Head of caudate nucleus (tissue), 42 donors: ENCODE measurements at regions not wholly inside any gene's neighbourhood (a gene's known extent, or its start where the extent isn't known, plus 50 kb on each side); places are given as distances from the start of the nearest gene placed in this dataset.

Source experiments
- DNase-seq, 42 donors: peaks; one replicate each; pipeline versions ENCODE4 v3.0.0 to v3.0.0-alpha.2; 2020 to 2021; ENCODE audit warnings: mixed read lengths in 7 of 42
- intact Hi-C: fragments of 100-400 bp; cut with DNase I; formaldehyde crosslinking; loops from one replicate; pipeline ENCODE4 v1.15.0; 2022

DNA sequence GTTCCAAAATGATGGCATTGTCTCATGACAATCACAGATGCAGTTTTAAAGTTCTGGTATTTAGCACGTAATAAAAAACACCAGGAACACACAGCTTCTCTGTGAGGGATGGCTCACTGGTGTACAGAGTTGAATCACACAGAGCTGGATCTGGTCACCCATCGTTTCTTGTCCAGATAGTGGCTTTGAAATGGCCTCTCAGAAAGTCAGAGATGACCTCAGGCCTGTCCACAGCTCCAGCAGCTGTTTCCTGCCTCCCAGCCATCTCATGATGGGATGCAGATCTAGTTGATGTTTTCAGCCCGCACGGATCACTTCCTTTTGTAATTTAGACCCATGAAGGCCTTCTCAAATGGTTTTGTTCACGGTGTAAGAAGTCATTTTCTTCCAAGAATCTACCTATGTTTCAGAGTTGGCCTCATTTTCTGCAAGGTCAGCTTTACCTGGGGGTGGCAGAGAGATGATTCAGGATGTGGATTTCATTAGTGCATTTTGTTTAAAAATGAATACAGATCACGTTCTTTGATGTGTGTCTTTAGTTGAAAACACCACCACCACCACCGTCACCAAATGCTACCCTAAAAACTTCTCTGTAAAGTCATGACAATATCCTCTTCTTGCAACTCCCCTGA lies 166.2 kb downstream of the SNX10 start:
- DNase-seq, result no peak
- intact Hi-C loops, result no loop called here

DNA sequence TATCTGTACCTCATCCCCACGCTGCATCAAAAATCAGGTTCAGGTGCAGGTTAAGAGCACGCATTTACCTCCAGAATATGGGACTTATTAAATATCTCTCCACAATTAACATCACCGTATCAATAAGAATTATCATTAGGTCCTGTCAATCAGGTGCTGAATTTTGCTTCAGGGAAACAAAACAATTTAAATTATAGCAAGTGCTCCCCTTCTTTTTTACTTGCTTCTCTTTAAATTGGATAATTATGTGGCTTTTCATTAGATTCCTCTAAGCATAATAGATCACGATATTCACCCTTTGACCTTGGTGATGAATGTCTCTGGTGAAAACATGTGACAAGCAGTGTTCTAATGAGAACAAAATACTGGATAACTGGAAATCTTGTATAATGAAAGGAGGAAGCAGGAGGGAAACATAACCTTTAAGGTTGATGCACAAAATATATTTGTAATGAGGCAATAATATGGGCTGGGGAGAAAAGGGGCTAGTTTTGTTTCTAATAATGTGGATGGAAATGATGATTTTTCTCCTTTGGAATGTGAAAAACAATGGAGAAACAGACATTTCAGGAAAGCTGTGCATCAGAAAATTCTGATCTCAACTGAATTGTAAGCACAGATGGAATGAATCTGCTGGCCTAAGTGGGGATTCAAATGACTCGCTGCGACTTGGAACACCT lies 166.9 kb downstream of the SNX10 start:
- intact Hi-C loops, result no loop called here
- DNase-seq, result peak in 2 of 42 donors; percentile 11 to 25

GRCh38 chr7:26459540-26460193 lies 168.0 kb downstream of the SNX10 start:
- DNase-seq, result no peak
- intact Hi-C loops, result no loop called here

GRCh38 chr7:26460351-26461085 lies 168.9 kb downstream of the SNX10 start:
- no peak for DNase-seq
- intact Hi-C loops, result no loop called here

DNA sequence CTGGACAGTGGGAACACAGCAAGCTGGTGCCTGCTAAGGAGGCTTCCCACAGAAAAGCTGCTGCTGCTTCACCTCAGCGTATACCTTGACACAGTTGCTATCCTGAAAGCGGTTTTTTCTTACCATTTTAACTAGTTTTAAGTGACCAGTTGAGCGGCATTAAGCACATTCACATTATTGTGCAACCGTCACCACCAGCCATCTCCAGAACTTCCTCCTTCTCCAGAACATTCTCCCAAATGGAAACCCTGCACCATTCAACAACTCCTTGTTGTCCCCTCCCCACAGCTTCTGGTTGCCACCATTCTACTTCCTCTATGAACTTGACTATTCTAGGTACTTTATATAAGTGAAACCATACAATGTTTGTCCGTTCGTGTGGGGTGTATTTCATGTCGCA lies 169.9 kb downstream of the SNX10 start:
- intact Hi-C loops, result no loop called here
- no peak for DNase-seq

DNA sequence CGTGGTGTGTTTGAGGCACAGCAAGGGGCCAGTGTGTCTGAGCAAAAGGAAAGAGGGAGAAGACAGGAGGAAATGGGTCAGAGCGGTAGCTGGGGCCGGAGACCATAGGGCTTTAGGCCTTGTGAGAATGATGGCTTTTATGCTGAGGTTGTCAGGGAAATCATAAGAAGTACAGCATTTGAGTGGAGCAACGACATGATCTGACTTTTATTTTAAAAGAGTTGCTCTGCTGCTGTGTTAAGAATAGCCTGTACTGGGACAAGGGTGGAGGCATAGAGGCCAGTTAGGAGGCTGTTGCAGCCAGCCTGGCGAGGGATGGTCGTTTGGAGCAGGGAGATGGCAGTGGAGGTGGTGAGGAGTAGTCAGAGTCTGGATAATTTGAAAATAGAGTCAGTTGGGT lies 174.3 kb downstream of the SNX10 start:
- DNase-seq, result no peak
- intact Hi-C loops, result no loop called here

DNA sequence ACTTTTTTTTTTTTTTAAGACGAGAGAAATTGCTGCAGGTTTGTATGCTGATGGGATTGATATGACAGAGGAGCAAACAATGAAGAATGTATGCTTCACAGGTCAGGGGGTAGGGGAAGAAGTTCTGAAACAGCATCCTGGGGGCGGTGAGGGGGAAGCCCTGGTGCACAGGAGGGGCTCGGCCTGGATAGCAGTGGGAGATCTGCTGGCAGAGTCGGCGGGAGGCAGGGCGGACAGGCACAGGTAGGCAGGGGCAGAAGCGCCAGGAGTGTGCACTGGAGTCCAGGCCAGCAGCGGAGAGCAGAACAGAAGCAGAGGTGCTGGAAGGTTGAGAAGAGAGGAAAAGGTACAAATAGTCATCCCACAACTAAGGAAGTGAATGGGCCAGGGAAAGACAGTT lies 175.4 kb downstream of the SNX10 start:
- DNase-seq, result no peak
- intact Hi-C loops, result no loop called here

GRCh38 chr7:26467541-26467940 lies 175.9 kb downstream of the SNX10 start:
- no peak for DNase-seq
- intact Hi-C loops, result no loop called here

- DNase-seq, result no peak
- intact Hi-C loops, result no loop called here
These were observed 177.0 kb downstream of the SNX10 start for GRCh38 chr7:26468625-26469024.

DNA sequence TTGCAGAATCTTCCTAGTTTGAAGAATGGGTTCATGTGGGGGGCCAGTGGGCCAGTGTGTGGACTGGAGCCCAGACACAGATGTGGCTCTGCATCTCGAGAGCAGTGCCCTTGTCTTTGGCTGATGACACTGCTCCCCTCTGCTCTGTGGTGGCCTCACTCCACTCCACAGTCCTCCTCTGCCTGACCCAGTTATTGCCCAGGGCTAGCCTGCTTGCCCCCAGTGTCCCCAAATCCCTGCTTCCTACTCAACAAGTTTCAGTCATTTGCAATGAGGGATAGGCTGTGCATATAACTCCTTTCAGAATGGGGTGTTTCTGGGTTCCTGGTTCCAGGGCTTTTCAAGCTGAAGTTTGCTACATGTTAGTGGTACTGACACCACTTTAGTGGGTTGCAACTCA lies 177.5 kb downstream of the SNX10 start:
- DNase-seq, result no peak
- intact Hi-C loops, result no loop called here

- no peak for DNase-seq
- intact Hi-C loops, result no loop called here
These were observed 179.0 kb downstream of the SNX10 start for GRCh38 chr7:26470691-26471090.

DNA sequence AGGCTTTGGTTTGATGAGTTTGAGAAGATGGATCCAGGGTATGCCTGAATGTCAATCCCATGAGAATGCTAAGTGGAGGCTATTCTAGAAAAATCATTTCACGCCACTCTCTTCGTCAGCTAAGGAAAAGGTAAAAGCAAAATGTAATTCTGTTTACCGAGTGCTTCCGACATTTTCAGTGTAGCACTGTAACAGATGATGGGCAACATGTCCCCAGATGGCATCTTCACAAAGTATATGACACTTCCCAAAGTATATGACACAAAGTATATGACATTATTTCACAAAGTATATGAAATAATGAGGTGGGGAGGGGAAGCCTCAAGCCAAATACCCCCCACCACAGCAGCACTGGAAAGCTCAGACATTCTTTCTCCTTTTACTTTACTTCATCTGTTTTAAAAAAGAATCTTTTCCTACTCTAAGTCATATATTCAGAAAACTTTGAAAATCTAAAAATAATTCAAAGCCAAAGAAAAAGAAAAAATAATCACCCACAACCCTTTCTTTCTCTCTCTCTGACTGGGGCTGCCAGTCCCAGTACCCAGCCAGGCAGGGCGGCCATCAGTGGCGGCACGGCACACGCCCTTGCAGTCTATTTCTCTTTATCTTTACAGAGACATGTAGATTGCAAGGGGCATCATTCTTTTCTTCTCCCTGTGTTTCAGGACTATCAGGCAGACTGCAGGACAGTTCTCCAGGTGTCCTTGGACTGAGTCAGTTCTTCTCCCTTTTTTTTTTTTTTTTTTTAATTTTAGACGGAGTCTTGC lies 179.8 kb downstream of the SNX10 start:
- intact Hi-C loops, result no loop called here
- DNase-seq, result no peak

DNA sequence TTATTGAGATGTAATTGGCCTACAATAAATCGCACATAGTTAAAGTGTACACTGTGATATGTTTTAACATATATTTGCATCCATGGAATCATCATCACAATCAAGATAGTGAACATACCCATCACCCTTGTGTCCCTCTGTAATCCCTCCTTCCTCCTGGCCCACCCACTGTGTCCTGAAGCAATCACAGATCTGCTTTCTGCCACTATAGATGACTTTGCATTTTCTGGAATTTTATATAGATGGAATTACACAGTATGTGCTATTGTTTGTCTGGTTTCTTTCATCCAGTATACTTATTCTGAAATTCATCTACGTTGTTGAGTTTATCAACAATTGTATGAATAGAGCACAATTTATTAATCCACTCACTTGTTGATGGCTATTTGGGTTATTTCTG lies 181.3 kb downstream of the SNX10 start:
- no peak for DNase-seq
- intact Hi-C loops, result no loop called here

DNA sequence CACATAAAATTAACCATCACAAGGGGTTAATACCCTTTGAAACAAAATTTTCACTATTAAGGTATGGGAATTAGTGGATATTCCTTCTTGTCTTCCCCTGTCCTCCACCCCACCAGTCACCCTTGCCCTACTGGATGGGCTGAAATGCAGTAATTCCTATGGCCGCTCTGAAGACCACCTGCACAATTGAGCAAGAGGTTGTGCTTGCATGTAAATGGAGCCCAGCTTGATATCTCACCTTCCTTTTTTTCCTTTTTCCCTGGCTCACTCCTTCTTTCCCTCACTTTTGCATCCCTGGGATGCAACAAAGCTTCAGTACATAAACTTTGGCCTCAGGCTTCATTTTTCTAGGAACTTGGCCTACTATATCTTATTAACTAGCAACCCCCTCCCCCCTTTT lies 184.6 kb downstream of the SNX10 start:
- DNase-seq, result no peak
- intact Hi-C loops, result no loop called here

GRCh38 chr7:26477381-26477990 lies 185.8 kb downstream of the SNX10 start:
- intact Hi-C loops, result no loop called here
- peak in 10 of 42 donors; percentile 10 to 74 (median 32) for DNase-seq

GRCh38 chr7:26478550-26478949 lies 186.9 kb downstream of the SNX10 start:
- DNase-seq, result no peak
- intact Hi-C loops, result no loop called here

- no peak for DNase-seq
- intact Hi-C loops, result no loop called here
These were observed 187.9 kb downstream of the SNX10 start for GRCh38 chr7:26479581-26479980.

DNA sequence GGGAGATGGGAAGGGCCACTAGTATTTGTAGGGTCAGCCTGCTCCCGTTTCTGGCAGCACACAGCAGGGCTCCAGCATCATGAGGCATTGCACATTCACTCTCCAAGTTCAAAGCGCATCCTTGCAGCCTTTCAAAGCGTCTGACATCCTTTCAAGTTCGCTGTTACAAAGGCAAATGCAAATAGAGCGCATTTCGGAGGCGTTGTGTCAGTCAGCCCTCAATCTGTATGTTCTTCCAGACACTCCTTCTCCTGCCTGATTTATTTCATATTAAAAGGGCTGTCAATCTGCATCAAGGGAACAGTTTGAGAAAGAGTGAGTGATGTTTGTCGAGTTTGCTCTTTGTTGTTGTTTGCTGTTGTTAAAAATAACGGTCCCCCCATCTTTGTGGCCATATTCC lies 188.5 kb downstream of the SNX10 start:
- DNase-seq, result peak in 31 of 42 donors; percentile 6 to 87 (median 50)
- intact Hi-C loops, result no loop called here

DNA sequence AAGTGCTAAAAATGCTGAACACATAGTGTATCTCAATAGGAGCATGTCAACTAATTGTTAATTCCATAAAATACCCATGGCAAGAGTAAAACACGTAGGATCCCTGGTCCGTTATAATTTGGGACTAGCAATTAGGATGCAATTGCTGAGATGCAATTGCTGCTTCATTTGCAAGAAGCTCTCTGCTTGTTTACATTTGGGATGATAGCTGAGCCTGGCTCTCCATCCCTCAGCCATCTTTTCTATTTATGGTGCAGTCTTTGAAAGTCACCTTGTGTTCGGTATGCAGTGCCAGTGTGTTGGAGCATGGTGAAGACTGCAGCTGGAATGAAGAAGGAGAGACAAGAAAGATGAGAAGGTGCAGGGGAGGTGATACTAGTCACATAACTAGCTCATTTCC lies 191.3 kb downstream of the SNX10 start:
- no peak for DNase-seq
- intact Hi-C loops, result no loop called here
